NT2/D1 (cell line): ENCODE measurements at regions not wholly inside any gene's neighbourhood (a gene's known extent, or its start where the extent isn't known, plus 50 kb on each side); places are given as distances from the start of the nearest gene placed in this dataset.

Experiments used
- DNase-seq: peaks from one replicate; pipeline ENCODE4 v3.0.0-alpha.2; 2011; ENCODE audit warnings: low read depth, low spot score
- H3K27me3 ChIP-seq: 2 replicates; pipeline ENCODE4 v1.6.0; 2011; ENCODE audit warnings: mild to moderate bottlenecking; ENCODE audit not compliant: insufficient read length, insufficient read depth
- H3K36me3 ChIP-seq: 2 replicates; pipeline ENCODE4 v1.6.1; 2011; ENCODE audit warnings: mild to moderate bottlenecking, low read length, mixed read lengths; ENCODE audit not compliant: insufficient read depth, insufficient read length
- H3K4me1 ChIP-seq: 2 replicates; pipeline ENCODE4 v1.5.1; 2011; ENCODE audit not compliant: insufficient read depth, insufficient read length
- H3K4me3 ChIP-seq: 2 replicates; pipeline ENCODE4 v1.5.1; 2011; ENCODE audit warnings: low read depth; ENCODE audit not compliant: insufficient read length
- H3K9ac ChIP-seq: 2 replicates; pipeline ENCODE4 v1.6.0; 2011; ENCODE audit warnings: low read depth; ENCODE audit not compliant: insufficient read length
- H3K9me3 ChIP-seq: 2 replicates; pipeline ENCODE4 v1.5.1; 2011; ENCODE audit warnings: mild to moderate bottlenecking, low read length; ENCODE audit not compliant: insufficient read depth
- SUZ12 ChIP-seq: IDR thresholded peaks from 2 replicates; pipeline ENCODE4 v1.6.1; 2011; ENCODE audit not compliant: insufficient read length, insufficient read depth; ENCODE audit errors: extremely low read depth
- YY1 ChIP-seq: IDR thresholded peaks from 2 replicates; pipeline ENCODE4 v1.6.1; 2011; ENCODE audit not compliant: insufficient read length, insufficient read depth
- ZNF274 ChIP-seq: IDR thresholded peaks from 2 replicates; pipeline ENCODE4 v1.6.1; 2011; ENCODE audit warnings: mild to moderate bottlenecking, low read depth, low read length

GRCh38 chr13:31882794-31883193, 143.5 kb downstream of the RXFP2 start:
- Histone ChIP-seq H3K4me1 (no peaks in the 10 kb centered on the region), H3K36me3 (no peaks in the 10 kb centered on the region), H3K27me3 (no peaks in the 10 kb centered on the region), H3K9me3 (no peaks in the 10 kb centered on the region), H3K9ac (no peak overlapping the region), H3K4me3 (no peak overlapping the region)
- no peak for DNase-seq
- TF ChIP-seq YY1: no peak
- no peak for TF ChIP-seq ZNF274
- TF ChIP-seq SUZ12: no peak

GRCh38 chr13:31884556-31884955, 145.2 kb downstream of the RXFP2 start:
- Histone ChIP-seq H3K36me3 (no peaks in the 10 kb centered on the region), H3K9ac (no peak overlapping the region), H3K9me3 (no peaks in the 10 kb centered on the region), H3K4me1 (no peaks in the 10 kb centered on the region), H3K27me3 (no peaks in the 10 kb centered on the region), H3K4me3 (no peak overlapping the region)
- TF ChIP-seq SUZ12: no peak
- no peak for TF ChIP-seq ZNF274
- no peak for TF ChIP-seq YY1
- DNase-seq: no peak

GRCh38 chr13:31885994-31886393, 145.6 kb upstream of the FRY start:
- DNase-seq: no peak
- TF ChIP-seq SUZ12 (no peak), YY1 (no peak), ZNF274 (no peak)
- Histone ChIP-seq H3K36me3 (no peaks in the 10 kb centered on the region), H3K9me3 (no peaks in the 10 kb centered on the region), H3K4me3 (no peak overlapping the region), H3K27me3 (no peaks in the 10 kb centered on the region), H3K9ac (no peak overlapping the region), H3K4me1 (no peaks in the 10 kb centered on the region)

GRCh38 chr13:31887286-31887685, 144.3 kb upstream of the FRY start:
- Histone ChIP-seq H3K4me3 (no peak overlapping the region), H3K27me3 (no peaks in the 10 kb centered on the region), H3K4me1 (no peaks in the 10 kb centered on the region), H3K9me3 (no peaks in the 10 kb centered on the region), H3K36me3 (no peaks in the 10 kb centered on the region), H3K9ac (no peak overlapping the region)
- TF ChIP-seq SUZ12 (no peak), YY1 (no peak), ZNF274 (no peak)
- DNase-seq: no peak

GRCh38 chr13:31890946-31891345, 140.6 kb upstream of the FRY start:
- no peak overlapping the region for H3K9ac ChIP-seq
- no peak overlapping the region for H3K4me3 ChIP-seq
- no peaks in the 10 kb centered on the region for H3K4me1 ChIP-seq
- DNase-seq: no peak
- H3K27me3 ChIP-seq: no peaks in the 10 kb centered on the region
- TF ChIP-seq SUZ12: no peak
- no peak for TF ChIP-seq YY1
- no peak for TF ChIP-seq ZNF274
- H3K36me3 ChIP-seq: no peaks in the 10 kb centered on the region
- no peaks in the 10 kb centered on the region for H3K9me3 ChIP-seq

GRCh38 chr13:31891472-31891871, 140.1 kb upstream of the FRY start:
- no peaks in the 10 kb centered on the region for H3K27me3 ChIP-seq
- DNase-seq: no peak
- TF ChIP-seq YY1 (no peak), SUZ12 (no peak), ZNF274 (no peak)

GRCh38 chr13:31894931-31895330, 136.6 kb upstream of the FRY start:
- Histone ChIP-seq H3K9me3 (no peaks in the 10 kb centered on the region), H3K36me3 (no peaks in the 10 kb centered on the region), H3K27me3 (no peaks in the 10 kb centered on the region), H3K4me1 (no peaks in the 10 kb centered on the region), H3K4me3 (no peak overlapping the region), H3K9ac (no peak overlapping the region)
- no peak for TF ChIP-seq SUZ12
- no peak for TF ChIP-seq YY1
- TF ChIP-seq ZNF274: no peak
- no peak for DNase-seq

More at GRCh38 chr13:31891472-31891871, 140.1 kb upstream of the FRY start:
- H3K36me3 ChIP-seq: no peaks in the 10 kb centered on the region
- H3K9ac ChIP-seq: no peak overlapping the region
- no peaks in the 10 kb centered on the region for H3K9me3 ChIP-seq
- no peaks in the 10 kb centered on the region for H3K4me1 ChIP-seq
- H3K4me3 ChIP-seq: no peak overlapping the region

GRCh38 chr13:31895691-31896090, 135.9 kb upstream of the FRY start:
- Histone ChIP-seq H3K9me3 (no peaks in the 10 kb centered on the region), H3K9ac (no peak overlapping the region), H3K27me3 (no peaks in the 10 kb centered on the region), H3K4me1 (no peaks in the 10 kb centered on the region), H3K4me3 (no peak overlapping the region), H3K36me3 (no peaks in the 10 kb centered on the region)
- TF ChIP-seq YY1: no peak
- TF ChIP-seq ZNF274: no peak
- no peak for TF ChIP-seq SUZ12
- DNase-seq: no peak

GRCh38 chr13:31896427-31896826, 135.1 kb upstream of the FRY start:
- no peak for TF ChIP-seq YY1
- TF ChIP-seq ZNF274: no peak
- no peak for TF ChIP-seq SUZ12
- Histone ChIP-seq H3K9me3 (no peaks in the 10 kb centered on the region), H3K36me3 (no peaks in the 10 kb centered on the region), H3K9ac (no peak overlapping the region), H3K27me3 (no peaks in the 10 kb centered on the region), H3K4me1 (no peaks in the 10 kb centered on the region), H3K4me3 (no peak overlapping the region)
- DNase-seq: no peak
